Stimulated activated CD8-positive, alpha-beta memory T cell treated with anti-CD3 and anti-CD28 coated beads, Interleukin-2, amount 100 ng/mL, for 48 hours (primary cell): ENCODE measurements at regions not wholly inside any gene's neighbourhood (a gene's known extent, or its start where the extent isn't known, plus 50 kb on each side); places are given as distances from the start of the nearest gene placed in this dataset.

ENCODE experiments used
- DNase-seq, 2 donors: peaks; one replicate each; pipeline ENCODE4 v3.0.0-alpha.2; 2020; ENCODE audit warnings: low read depth in 2 of 2

DNA sequence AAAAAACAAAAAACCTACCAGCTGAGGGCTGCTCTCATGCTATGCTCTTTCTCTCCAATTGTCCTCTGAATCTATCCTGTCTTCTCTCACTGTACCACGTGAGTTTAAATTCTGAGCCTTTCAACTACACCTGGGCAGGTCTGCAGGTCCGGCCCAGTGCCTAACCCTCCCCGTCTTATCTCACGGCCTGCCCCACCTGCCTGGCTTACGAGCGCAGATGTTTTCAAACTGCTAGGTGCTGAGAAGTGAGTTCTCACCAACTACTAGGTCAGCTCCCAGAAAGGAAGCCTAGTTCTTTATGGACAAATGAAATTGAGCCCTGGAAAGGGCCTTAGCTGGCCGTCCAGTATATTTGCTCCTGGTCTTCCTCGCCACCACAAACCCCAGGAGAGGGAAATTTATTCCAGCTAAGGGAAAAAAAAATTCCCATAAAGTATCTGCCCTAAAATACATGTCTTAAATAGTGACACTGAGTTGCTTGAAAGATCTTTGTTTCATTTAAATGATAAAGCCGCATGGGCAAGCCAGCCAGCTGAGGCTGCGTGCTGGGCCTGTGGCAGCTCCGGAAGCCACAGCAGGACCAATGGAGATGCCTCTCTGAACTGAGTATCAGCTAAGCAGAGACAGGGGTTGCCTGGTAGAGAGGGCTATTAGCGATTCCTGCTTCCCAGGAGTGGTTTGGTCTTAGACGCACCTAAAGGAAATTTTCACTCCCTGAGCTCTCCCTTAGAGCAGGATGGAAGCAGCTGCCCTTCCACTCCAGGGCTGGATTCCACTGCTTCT lies 92.5 kb upstream of the NCK2 start:
- DNase-seq = no peak

DNA sequence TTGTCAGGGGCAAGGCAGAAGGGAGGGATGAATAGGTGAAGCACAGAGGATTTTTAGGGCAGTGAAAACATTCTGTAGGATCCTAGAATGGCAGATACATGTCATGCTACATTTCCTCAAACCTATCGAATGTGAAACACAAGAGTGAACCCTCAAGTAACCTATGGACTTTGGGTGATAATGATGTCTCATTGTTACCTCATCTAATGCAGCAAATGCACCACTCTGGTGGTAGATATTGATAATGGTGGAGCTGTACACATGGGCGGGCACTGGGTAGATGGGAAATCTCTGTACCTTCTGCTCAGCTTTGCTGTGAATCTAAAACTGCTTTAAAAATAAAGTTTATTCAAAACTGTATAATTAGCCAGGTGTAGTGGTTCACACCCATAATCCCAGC lies 95.2 kb upstream of the NCK2 start:
- no peak for DNase-seq

GRCh38 chr2:105647731-105648130 lies 97.0 kb upstream of the NCK2 start:
- no peak for DNase-seq

DNA sequence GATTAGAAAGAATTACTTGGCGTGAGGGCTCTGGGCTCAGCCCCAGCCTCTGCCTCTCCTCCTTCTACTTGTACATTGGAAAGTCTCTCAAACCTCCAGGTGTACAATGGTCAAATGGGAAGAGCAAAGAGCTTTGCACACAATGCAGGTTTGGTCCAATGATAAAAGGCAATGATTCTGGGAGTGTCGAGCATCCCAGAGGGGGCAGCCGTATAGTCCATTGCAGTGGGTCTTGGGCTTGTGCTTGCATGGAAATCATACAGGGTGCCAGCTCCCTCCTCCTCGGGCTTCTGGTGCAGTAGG lies 98.0 kb upstream of the NCK2 start:
- no peak for DNase-seq

DNA sequence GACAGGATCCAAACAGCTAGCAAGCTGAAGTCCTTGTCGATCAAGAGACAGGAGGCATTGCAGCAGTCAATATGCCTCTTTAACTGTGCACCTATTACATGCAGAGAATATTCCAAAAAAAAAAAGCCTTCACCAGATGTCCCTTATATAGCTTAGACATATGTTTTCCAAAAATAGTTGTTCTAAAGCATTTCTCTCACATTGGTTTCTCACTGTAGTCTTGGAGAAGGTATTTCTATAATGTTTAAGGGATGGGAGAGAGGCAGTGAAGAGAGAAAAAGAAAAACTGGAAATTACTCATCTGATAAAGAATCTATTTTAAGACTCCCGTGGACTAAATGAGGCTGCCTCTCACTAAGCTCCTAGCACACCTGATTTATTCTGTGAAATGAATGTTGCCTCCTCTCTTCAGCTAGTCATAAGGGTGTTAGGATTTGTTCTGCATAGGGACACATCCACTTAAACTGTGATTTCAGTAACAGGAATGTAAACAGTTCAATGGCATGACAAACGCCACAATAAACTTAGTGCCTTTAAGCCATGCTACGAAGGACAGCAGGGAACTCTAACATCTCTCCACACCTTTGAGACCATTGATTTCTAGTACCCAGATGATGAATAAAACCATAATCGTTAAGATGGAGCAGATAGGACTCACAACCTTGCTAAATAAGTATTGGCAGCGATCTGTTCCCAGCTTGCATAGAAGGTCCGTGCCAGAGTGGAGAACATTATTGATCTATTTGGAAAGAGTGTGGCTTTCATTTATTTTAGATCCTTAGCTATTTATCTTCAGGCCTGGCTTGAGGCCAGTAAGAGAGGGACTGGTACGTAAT lies 98.6 kb upstream of the NCK2 start:
- DNase-seq = no peak

GRCh38 chr2:105645031-105645937 lies 99.4 kb upstream of the NCK2 start:
- no peak for DNase-seq

DNA sequence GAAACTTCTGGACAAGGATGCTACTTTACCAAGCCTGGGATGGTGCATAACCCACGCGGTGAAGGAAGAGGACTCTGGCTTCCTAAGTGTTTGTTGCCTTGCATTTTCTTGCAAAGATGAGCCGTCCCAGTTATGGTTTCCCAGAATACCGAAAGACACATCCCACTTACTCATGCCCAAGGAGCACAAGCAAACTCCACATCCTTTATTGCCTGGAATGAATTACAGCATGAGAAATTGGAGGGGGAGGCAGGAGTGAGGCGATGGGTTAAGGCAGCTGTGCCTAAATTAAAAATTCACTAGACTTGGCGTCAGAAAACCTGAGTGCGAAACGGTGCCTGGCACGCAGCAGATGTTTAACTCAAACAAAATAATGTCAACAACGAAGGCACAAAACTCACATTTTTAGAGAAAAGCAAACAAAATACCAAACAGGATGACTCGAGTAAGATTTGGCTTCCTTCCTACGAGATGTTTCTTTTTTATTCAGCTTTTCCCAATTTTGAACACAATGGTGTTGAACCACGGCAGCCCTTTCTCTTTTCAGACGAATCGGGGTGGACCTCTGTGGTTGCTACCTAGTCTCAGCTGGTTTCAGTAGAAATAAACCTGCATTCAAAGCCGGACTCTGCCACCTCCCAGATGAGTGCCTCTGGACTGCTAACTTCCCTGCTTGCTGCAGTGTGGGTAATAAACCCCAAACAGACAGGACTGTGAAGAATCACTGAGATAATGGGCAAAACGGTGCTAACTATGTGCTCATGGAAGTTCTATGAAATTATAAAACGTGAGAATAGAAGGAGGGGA lies 100.3 kb upstream of the NCK2 start:
- no peak for DNase-seq

GRCh38 chr2:105643405-105644173 lies 101.1 kb upstream of the NCK2 start:
- DNase-seq = no peak

DNA sequence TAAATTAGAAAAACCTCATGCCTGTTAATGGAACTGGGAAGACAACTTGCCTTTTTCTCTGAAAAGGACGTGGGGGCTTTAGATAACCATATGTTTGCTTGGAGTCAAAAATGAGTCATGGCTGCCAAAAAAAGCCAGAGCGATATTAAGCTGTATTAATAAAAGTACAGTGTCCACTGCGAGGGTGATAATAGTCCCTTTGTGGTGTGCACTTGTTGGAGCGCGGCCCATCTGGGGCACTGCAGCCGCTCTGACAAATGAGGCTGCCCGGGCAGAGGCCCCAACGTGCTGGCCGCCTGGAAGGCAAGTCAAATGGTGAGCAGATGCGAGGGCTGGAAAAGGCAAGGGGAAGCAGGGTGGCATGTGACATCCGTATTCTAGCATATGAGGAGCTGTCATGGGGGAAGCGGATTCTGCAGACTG lies 103.3 kb upstream of the NCK2 start:
- DNase-seq = no peak

DNA sequence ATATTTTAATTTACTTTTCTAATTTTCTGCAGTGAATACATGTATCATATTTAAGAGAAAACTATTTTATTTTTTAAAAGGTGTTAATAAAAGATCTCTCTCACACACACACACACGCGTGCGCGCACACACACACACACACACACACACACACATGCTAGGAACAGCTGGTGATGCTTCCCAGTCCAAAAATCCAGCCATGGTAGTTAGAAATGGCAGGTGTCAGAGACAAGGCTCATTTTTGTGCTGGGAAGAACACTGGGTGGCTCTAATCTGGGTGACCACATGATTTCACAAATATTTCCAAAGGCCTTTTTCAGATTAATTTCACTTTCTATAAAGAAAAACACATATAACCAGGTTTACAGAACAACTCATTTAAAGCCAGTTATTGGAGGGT lies 104.5 kb upstream of the NCK2 start:
- no peak for DNase-seq

GRCh38 chr2:105636109-105636740 lies 108.5 kb upstream of the NCK2 start:
- DNase-seq = no peak

DNA sequence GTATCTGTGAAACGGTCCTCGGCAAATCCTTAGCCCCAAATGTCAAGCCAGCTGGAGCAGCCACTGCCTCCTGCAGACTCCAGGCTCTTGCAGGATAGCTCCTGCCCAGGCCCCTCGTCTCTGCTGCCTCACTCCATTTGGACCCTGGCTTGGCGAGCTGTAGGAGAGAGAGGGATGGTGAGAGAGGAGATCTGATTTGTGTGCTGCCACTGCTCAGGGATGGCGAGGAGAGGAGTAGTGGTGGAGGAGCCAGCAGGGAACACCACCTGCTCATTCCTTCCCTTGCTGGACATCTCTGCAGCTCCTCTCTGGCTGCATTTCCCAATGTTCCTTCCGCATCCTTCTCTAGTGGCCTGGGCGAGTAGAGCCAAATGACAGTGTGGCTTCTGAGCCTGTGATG lies 109.1 kb upstream of the NCK2 start:
- no peak for DNase-seq

- DNase-seq = no peak
Measured at GRCh38 chr2:105634198-105634597, 110.5 kb upstream of the NCK2 start.

DNA sequence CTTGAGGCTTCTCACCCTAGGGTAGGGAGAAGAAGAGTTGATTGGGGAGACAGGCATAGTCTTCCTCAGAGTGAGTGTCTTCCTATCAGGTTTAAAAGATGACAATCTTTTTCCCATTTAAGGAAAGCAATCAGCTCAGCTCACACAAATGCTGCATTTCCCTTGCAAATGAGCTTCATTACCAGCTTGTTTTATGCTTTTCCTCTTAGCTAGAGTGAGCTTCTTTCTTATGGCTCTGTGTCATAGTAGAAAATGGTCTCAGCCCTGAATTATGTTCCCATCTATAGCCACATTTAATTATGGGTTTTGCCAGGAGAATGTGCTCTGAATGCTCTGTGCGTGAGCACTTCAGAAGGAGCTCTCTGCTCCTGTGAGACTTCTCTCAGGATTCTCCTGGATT lies 112.8 kb upstream of the NCK2 start:
- DNase-seq = no peak

DNA sequence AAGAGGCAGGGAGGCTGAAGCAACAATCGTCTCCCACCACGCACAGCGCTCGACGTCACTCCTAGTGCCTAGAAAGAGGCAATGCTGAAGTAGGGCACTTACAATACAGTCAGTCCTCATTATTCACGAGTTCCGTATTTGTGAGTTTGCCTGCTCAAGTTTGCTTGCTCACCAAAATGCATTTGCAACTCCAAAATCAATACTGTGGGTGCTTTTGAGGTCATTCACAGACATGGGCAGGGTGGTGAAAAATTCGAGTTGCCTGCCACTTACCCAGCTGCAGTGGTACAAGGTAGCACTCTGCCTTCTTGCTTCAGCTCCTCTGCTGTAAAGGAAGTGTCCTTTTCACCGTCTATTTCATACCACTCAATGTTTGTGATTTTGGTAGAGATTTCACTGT lies 113.7 kb upstream of the NCK2 start:
- DNase-seq = no peak

DNA sequence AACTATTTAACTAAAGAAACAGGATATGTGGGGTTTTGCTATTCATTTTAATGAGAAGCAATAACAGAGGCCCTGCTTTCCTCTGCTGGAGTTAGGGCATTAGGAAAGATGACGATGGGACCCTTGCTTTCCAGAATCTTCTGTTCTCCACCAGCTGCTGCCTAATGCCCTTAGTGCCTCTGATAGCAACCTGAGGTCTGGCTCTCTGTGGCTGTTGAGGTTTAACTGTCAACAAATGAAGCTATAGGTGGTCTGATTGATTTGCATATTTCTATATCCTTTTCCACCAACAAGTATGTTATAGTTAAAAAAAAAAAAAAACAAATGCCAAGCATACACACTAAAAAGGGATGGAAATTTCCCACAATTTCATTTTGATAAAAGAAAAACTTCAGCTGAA lies 115.1 kb upstream of the NCK2 start:
- DNase-seq = no peak

DNA sequence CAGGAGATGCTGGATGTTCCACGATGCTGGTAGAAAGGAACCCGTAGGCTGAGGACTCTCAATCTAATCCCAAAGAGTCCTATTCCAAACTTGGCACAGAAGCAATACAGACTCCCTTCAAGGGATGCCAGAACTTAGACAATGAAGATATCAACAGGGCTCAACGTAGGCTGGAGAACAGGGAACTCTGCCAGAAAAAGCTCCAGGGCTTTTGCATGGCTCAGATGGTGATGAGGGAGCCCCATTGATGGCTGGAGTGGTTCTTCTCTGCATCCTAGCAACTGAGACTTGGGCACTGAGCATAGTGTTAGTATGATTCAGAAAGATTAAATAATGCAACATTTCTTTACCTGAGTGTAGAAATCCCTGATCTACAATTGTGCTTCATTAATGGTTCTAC lies 117.2 kb upstream of the NCK2 start:
- DNase-seq = no peak

GRCh38 chr2:105626966-105627340 lies 117.8 kb upstream of the NCK2 start:
- no peak for DNase-seq

- no peak for DNase-seq
Measured at GRCh38 chr2:105626212-105626965, 118.3 kb upstream of the NCK2 start.

DNA sequence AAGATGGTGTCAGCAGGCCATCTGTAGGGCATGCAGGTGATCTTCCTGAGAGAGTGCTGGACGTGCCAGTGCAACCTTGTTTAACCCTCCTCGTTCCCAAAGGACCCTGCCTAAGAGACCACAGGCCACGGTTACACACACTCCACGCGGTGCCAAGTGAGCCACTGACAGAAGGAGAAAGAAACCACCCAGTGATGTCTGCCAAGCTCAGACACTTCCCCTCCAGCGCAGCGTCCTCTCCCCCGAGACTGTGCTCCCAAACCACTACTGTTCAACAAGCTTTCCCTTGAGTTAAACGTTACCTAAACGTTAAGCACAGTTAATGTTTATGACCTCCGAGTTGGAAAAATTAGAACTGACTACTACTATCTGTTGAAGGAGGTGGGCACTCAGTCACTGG lies 119.1 kb upstream of the NCK2 start:
- DNase-seq = no peak
